ENCODE measurements at regions not wholly inside any gene's neighbourhood (a gene's known extent, or its start where the extent isn't known, plus 50 kb on each side); places are given as distances from the start of the nearest gene placed in this dataset.
"Not testable (repeated sequence)": the region's sequence is repeated elsewhere in the genome, so short reads cannot be mapped to it uniquely, and the experiment has no call there.

GRCh38 chr5:155649666-155650065 is 636.1 kb downstream of the KIF4B start:
- intact Hi-C loops (cut with DNase I; ENCODE audit: low total_unique reads): no loop called here
- no peaks in the 10 kb centered on the region for H3K9me3 ChIP-seq
- no peaks in the 10 kb centered on the region for H3K36me3 ChIP-seq
- no peaks in the 10 kb centered on the region for H3K27me3 ChIP-seq
- no peak for ATAC-seq
- no peak for TF ChIP-seq POLR2A (IDR thresholded peaks at IDR 0.05)
- TF ChIP-seq CTCF (IDR thresholded peaks at IDR 0.05 in 4 of 5, conservative IDR thresholded peaks at IDR 0.05 in 1 of 5): no peak
- no peak overlapping the region for H3K4me3 ChIP-seq
- in situ Hi-C loops (cut with MboI; ENCODE audit: low sequenced_read_pairs in 4 of 4): no loop called here
- H3K4me1 ChIP-seq: peaks cover 0 to 5% of the 10 kb centered on the region in 2 donors
- no peak overlapping the region for H3K27ac ChIP-seq
- no peak for DNase-seq

GRCh38 chr5:155655569-155655968 is 642.0 kb downstream of the KIF4B start:
- intact Hi-C loops (cut with DNase I; ENCODE audit: low total_unique reads) (no loop called here), in situ Hi-C loops (cut with MboI; ENCODE audit: low sequenced_read_pairs in 4 of 4) (no loop called here)
- no peak for ATAC-seq
- Histone ChIP-seq H3K9me3 (no peaks in the 10 kb centered on the region), H3K36me3 (no peaks in the 10 kb centered on the region), H3K4me3 (no peak overlapping the region), H3K27me3 (no peaks in the 10 kb centered on the region), H3K4me1 (no peaks in the 10 kb centered on the region), H3K27ac (no peak overlapping the region)
- no peak for DNase-seq
- no peak for TF ChIP-seq POLR2A (IDR thresholded peaks at IDR 0.05)
- TF ChIP-seq CTCF (IDR thresholded peaks at IDR 0.05 in 4 of 5, conservative IDR thresholded peaks at IDR 0.05 in 1 of 5): no peak

GRCh38 chr5:155661859-155662258 is 648.3 kb downstream of the KIF4B start:
- no peaks in the 10 kb centered on the region for H3K27me3 ChIP-seq
- no peak overlapping the region for H3K4me3 ChIP-seq
- TF ChIP-seq CTCF (IDR thresholded peaks at IDR 0.05 in 4 of 5, conservative IDR thresholded peaks at IDR 0.05 in 1 of 5) (no peak), POLR2A (IDR thresholded peaks at IDR 0.05) (no peak)
- in situ Hi-C loops (cut with MboI; ENCODE audit: low sequenced_read_pairs in 4 of 4) (no loop called here), intact Hi-C loops (cut with DNase I; ENCODE audit: low total_unique reads) (no loop called here)
- no peak overlapping the region for H3K27ac ChIP-seq
- H3K4me1 ChIP-seq: no peaks in the 10 kb centered on the region
- H3K9me3 ChIP-seq: no peaks in the 10 kb centered on the region
- H3K36me3 ChIP-seq: no peaks in the 10 kb centered on the region
- ATAC-seq: no peak
- no peak for DNase-seq

GRCh38 chr5:155665361-155665760 is 651.8 kb downstream of the KIF4B start:
- DNase-seq (no peak), ATAC-seq (no peak)
- TF ChIP-seq POLR2A (IDR thresholded peaks at IDR 0.05) (no peak), CTCF (IDR thresholded peaks at IDR 0.05 in 4 of 5, conservative IDR thresholded peaks at IDR 0.05 in 1 of 5) (no peak)
- H3K4me3 ChIP-seq: no peak overlapping the region
- H3K9me3 ChIP-seq: no peaks in the 10 kb centered on the region
- H3K27ac ChIP-seq: no peak overlapping the region
- intact Hi-C loops (cut with DNase I; ENCODE audit: low total_unique reads) (no loop called here), in situ Hi-C loops (cut with MboI; ENCODE audit: low sequenced_read_pairs in 4 of 4) (no loop called here)
- H3K36me3 ChIP-seq: no peaks in the 10 kb centered on the region
- H3K4me1 ChIP-seq: no peaks in the 10 kb centered on the region
- H3K27me3 ChIP-seq: no peaks in the 10 kb centered on the region

GRCh38 chr5:155672001-155672400 is 655.0 kb upstream of the SGCD start:
- H3K4me3 ChIP-seq; H3K4me1 ChIP-seq; H3K9me3 ChIP-seq; H3K36me3 ChIP-seq; intact Hi-C loops (cut with DNase I; ENCODE audit: low total_unique reads); H3K27me3 ChIP-seq; ATAC-seq; DNase-seq; H3K27ac ChIP-seq; in situ Hi-C loops (cut with MboI; ENCODE audit: low sequenced_read_pairs in 4 of 4): not testable (repeated sequence)

Measured in gastrocnemius medialis (tissue), 4 donors.